GM23248 (cell line): ENCODE measurements at regions not wholly inside any gene's neighbourhood (a gene's known extent, or its start where the extent isn't known, plus 50 kb on each side); places are given as distances from the start of the nearest gene placed in this dataset.

Source experiments
- EZH2 ChIP-seq: fragments of 200-600 bp; sonication (generic); IDR thresholded peaks from 2 replicates; pipeline ENCODE4 v1.6.1; 2018; ENCODE audit warnings: antibody characterized with exemption, mild to moderate bottlenecking; ENCODE audit not compliant: insufficient read depth, poor library complexity, severe bottlenecking
- EZH2phosphoT487 ChIP-seq: fragments of 200-600 bp; sonication (generic); IDR thresholded peaks from 2 replicates; pipeline ENCODE4 v1.6.1; 2018; ENCODE audit warnings: antibody characterized with exemption, moderate library complexity, mild to moderate bottlenecking, low read depth; ENCODE audit not compliant: insufficient read depth

- TF ChIP-seq EZH2phosphoT487: no peak
- no peak for TF ChIP-seq EZH2
Observed at GRCh38 chr12:58420503-58420902, 479.1 kb downstream of the ATP23 start.
